CD4-positive, alpha-beta T cell (primary cell): ENCODE measurements at regions not wholly inside any gene's neighbourhood (a gene's known extent, or its start where the extent isn't known, plus 50 kb on each side); places are given as distances from the start of the nearest gene placed in this dataset.

Source experiments
- ATAC-seq: fragments of 200-7000 bp; cut with Tn5 transposase; one replicate; pipeline ENCODE4 v1.10.0; 2022; ENCODE audit warnings: mild to moderate bottlenecking; ENCODE audit not compliant: poor library complexity
- CTCF ChIA-PET: fragments of 350-600 bp; sonication (Branson Sonifier 250); formaldehyde crosslinking; loops from one replicate; lab custom pipeline; 2021; ENCODE audit warnings: antibody characterized with exemption, inconsistent platforms; lab: Charles Lee
- POLR2A ChIA-PET: fragments of 350-600 bp; sonication (Branson Sonifier 250); formaldehyde crosslinking; loops from one replicate; lab custom pipeline; 2021; ENCODE audit warnings: antibody characterized with exemption, inconsistent platforms; lab: Charles Lee
- DNase-seq, 14 experiments: peaks; one replicate each; pipeline ENCODE4 v3.0.0-alpha.2; 2013 to 2020; ENCODE audit warnings: mixed read lengths in 2 of 14
- H3K27ac ChIP-seq, 2 donors: one replicate each; pipeline versions ENCODE4 v1.5.1 to v1.7.0; 2013; ENCODE audit warnings: low read length in 2 of 2, low read depth in 1 of 2, mild to moderate bottlenecking in 1 of 2
- H3K27me3 ChIP-seq, 2 experiments: 1 replicate in 1 of 2; 2 replicates in 1 of 2; pipeline versions ENCODE4 v1.6.1 to v1.7.0; 2013; ENCODE audit warnings: low read length in 2 of 2, control low read depth in 1 of 2, mild to moderate bottlenecking in 1 of 2, moderate library complexity in 1 of 2; ENCODE audit not compliant: insufficient read depth in 2 of 2, control insufficient read depth in 1 of 2
- H3K36me3 ChIP-seq: one replicate; pipeline ENCODE4 v1.6.1; 2013; ENCODE audit warnings: low read length, control low read depth; ENCODE audit not compliant: insufficient read depth
- H3K4me1 ChIP-seq: one replicate; pipeline ENCODE4 v1.6.1; 2013; ENCODE audit warnings: low read length, control low read depth; ENCODE audit not compliant: insufficient read depth
- H3K4me3 ChIP-seq: one replicate; pipeline ENCODE4 v1.5.1; 2013; ENCODE audit warnings: mild to moderate bottlenecking, low read length, moderate library complexity
- H3K9me3 ChIP-seq, 2 experiments: 1 replicate in 1 of 2; 2 replicates in 1 of 2; pipeline versions ENCODE4 v1.6.1 to v1.7.0; 2013; ENCODE audit warnings: low read length in 2 of 2, mild to moderate bottlenecking in 2 of 2, control low read depth in 1 of 2, moderate library complexity in 1 of 2; ENCODE audit not compliant: control insufficient read depth in 1 of 2, insufficient read depth in 1 of 2
- H3K27ac Mint-ChIP-seq: one replicate; pipeline ENCODE4 v1.8.0; 2020; ENCODE audit warnings: mixed read lengths
- H3K27me3 Mint-ChIP-seq: one replicate; pipeline ENCODE4 v1.8.0; 2021; ENCODE audit warnings: mixed read lengths
- H3K36me3 Mint-ChIP-seq: one replicate; pipeline ENCODE4 v1.8.0; 2021; ENCODE audit warnings: low read depth, mixed read lengths
- H3K4me1 Mint-ChIP-seq: one replicate; pipeline ENCODE4 v1.8.0; 2021; ENCODE audit warnings: low read depth, mixed read lengths
- H3K4me3 Mint-ChIP-seq: one replicate; pipeline ENCODE4 v1.8.0; 2020; ENCODE audit warnings: mild to moderate bottlenecking, mixed read lengths
- H3K9me3 Mint-ChIP-seq: one replicate; pipeline ENCODE4 v1.8.0; 2020; ENCODE audit warnings: mixed read lengths
- intact Hi-C, 2 experiments: fragments of 100-400 bp; cut with DNase I in 1 of 2; cut with micrococcal nuclease in 1 of 2; formaldehyde crosslinking; loops; one replicate each; pipeline versions ENCODE4 v1.15.1 to v1.9.0; 2023 to 2025; cut with DNase I, micrococcal nuclease
- TF ChIP-seq, protein P1 (sequence below): fragments of 200-600 bp; IDR thresholded peaks from one replicate; pipeline ENCODE4 v1.8.0; 2022; ENCODE audit warnings: antibody characterized with exemption, mild to moderate bottlenecking

GRCh38 chr10:78857193-78857592 is 211.6 kb upstream of the ZMIZ1 start:
- peak in 1 of 14 experiments; percentile 0 for DNase-seq
- CTCF ChIA-PET: no interaction called here
- no peak for ATAC-seq

DNA sequence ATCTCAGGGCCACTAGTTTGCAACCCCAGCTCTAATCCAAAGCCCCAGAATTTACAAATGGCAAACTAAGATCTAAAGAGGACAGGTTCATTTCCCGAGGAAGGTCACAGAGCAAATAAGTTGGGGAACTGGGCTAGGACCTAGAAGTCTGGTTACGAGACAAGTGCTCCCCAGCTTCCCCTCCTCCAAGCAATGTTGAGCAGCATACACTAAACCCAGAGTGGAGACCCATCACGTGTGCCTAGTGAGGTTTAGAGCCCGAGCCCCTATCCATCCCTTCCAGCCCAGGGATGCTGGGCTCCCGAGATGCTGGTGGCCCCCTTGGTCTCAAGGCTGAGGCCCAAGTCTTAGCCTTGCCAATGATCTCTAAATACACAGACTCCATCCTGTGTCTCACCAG is 209.5 kb upstream of the ZMIZ1 start:
- intact Hi-C loops: no loop called here

More at GRCh38 chr10:78857193-78857592, 211.6 kb upstream of the ZMIZ1 start:
- H3K27me3 ChIP-seq: peaks cover 0 to 8% of the 10 kb centered on the region in 2 experiments
- POLR2A ChIA-PET: no interaction called here
- Mint-ChIP-seq H3K27me3 (peaks cover 11% of the 10 kb centered on the region), H3K9me3 (no peaks in the 10 kb centered on the region), H3K4me3 (no peak overlapping the region), H3K36me3 (no peaks in the 10 kb centered on the region), H3K27ac (no peak overlapping the region), H3K4me1 (no peaks in the 10 kb centered on the region)
- peaks cover 0 to 4% of the 10 kb centered on the region in 2 experiments for H3K9me3 ChIP-seq
- no peaks in the 10 kb centered on the region for H3K36me3 ChIP-seq
- H3K4me3 ChIP-seq: no peak overlapping the region
- no peak overlapping the region for H3K27ac ChIP-seq
- intact Hi-C loops: no loop called here
- H3K4me1 ChIP-seq: no peaks in the 10 kb centered on the region
- TF ChIP-seq, protein P1, sequence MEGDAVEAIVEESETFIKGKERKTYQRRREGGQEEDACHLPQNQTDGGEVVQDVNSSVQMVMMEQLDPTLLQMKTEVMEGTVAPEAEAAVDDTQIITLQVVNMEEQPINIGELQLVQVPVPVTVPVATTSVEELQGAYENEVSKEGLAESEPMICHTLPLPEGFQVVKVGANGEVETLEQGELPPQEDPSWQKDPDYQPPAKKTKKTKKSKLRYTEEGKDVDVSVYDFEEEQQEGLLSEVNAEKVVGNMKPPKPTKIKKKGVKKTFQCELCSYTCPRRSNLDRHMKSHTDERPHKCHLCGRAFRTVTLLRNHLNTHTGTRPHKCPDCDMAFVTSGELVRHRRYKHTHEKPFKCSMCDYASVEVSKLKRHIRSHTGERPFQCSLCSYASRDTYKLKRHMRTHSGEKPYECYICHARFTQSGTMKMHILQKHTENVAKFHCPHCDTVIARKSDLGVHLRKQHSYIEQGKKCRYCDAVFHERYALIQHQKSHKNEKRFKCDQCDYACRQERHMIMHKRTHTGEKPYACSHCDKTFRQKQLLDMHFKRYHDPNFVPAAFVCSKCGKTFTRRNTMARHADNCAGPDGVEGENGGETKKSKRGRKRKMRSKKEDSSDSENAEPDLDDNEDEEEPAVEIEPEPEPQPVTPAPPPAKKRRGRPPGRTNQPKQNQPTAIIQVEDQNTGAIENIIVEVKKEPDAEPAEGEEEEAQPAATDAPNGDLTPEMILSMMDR: no peak

GRCh38 chr10:78859769-78860168 is 209.0 kb upstream of the ZMIZ1 start:
- peak in 1 of 14 experiments; percentile 0 for DNase-seq
- Mint-ChIP-seq H3K4me1 (no peaks in the 10 kb centered on the region), H3K4me3 (no peak overlapping the region), H3K27me3 (peaks cover 11% of the 10 kb centered on the region), H3K9me3 (no peaks in the 10 kb centered on the region), H3K36me3 (no peaks in the 10 kb centered on the region), H3K27ac (no peak overlapping the region)
- TF ChIP-seq, protein P1: no peak
- Histone ChIP-seq H3K4me3 (no peak overlapping the region), H3K27ac (no peak overlapping the region), H3K27me3 (peaks cover 0 to 8% of the 10 kb centered on the region in 2 experiments), H3K36me3 (no peaks in the 10 kb centered on the region), H3K4me1 (no peaks in the 10 kb centered on the region), H3K9me3 (peaks cover 0 to 4% of the 10 kb centered on the region in 2 experiments)
- CTCF ChIA-PET: no interaction called here
- POLR2A ChIA-PET: no interaction called here
- no peak for ATAC-seq
- intact Hi-C loops: no loop called here

More for the DNA sequence above, 209.5 kb upstream of the ZMIZ1 start:
- no peak overlapping the region for H3K27ac ChIP-seq
- H3K27me3 ChIP-seq: peaks cover 0 to 8% of the 10 kb centered on the region in 2 experiments
- H3K4me3 Mint-ChIP-seq: no peak overlapping the region
- H3K4me3 ChIP-seq: no peak overlapping the region
- no peaks in the 10 kb centered on the region for H3K4me1 ChIP-seq
- CTCF ChIA-PET: no interaction called here
- ATAC-seq: no peak
- H3K4me1 Mint-ChIP-seq: no peaks in the 10 kb centered on the region
- TF ChIP-seq, protein P1: no peak
- no peaks in the 10 kb centered on the region for H3K36me3 Mint-ChIP-seq
- H3K9me3 ChIP-seq: peaks cover 0 to 4% of the 10 kb centered on the region in 2 experiments
- no peaks in the 10 kb centered on the region for H3K36me3 ChIP-seq
- peak in 1 of 14 experiments; percentile 2 for DNase-seq
- H3K27ac Mint-ChIP-seq: no peak overlapping the region
- peaks cover 11% of the 10 kb centered on the region for H3K27me3 Mint-ChIP-seq
- POLR2A ChIA-PET: no interaction called here
- H3K9me3 Mint-ChIP-seq: no peaks in the 10 kb centered on the region
